Neural cell (in vitro differentiated cells): ENCODE measurements at regions not wholly inside any gene's neighbourhood (a gene's known extent, or its start where the extent isn't known, plus 50 kb on each side); places are given as distances from the start of the nearest gene placed in this dataset.

Source experiments
- EZH2 ChIP-seq: fragments of 200-600, 300-800 bp; shearing (Covaris generic), sonication (generic); IDR thresholded peaks from 2 replicates; pipeline ENCODE4 v1.6.1; 2014; ENCODE audit warnings: antibody characterized with exemption, low read length, borderline replicate concordance, mild to moderate bottlenecking; ENCODE audit not compliant: insufficient read depth, poor library complexity, severe bottlenecking
- MXI1 ChIP-seq: fragments of 450-650 bp; conservative IDR thresholded peaks from 2 replicates; pipeline ENCODE4 v1.6.1; 2014; ENCODE audit warnings: antibody characterized with exemption, mild to moderate bottlenecking; ENCODE audit not compliant: poor library complexity, severe bottlenecking
- POLR2AphosphoS5 ChIP-seq: IDR thresholded peaks from 2 replicates; pipeline ENCODE4 v1.6.1; 2012
- REST ChIP-seq: IDR thresholded peaks from 2 replicates; pipeline ENCODE4 v1.6.1; 2012; ENCODE audit warnings: borderline replicate concordance
- SMC3 ChIP-seq: fragments of 450-650 bp; conservative IDR thresholded peaks from 2 replicates; pipeline ENCODE4 v1.6.1; 2014; ENCODE audit warnings: antibody characterized with exemption, mild to moderate bottlenecking, moderate library complexity; ENCODE audit not compliant: poor library complexity
- TF ChIP-seq, protein P1 (sequence below): fragments of 450-650 bp; IDR thresholded peaks from 2 replicates; pipeline ENCODE4 v1.5.1; 2014; ENCODE audit warnings: antibody characterized with exemption, mild to moderate bottlenecking, moderate library complexity; ENCODE audit not compliant: poor library complexity, severe bottlenecking

- TF ChIP-seq, protein P1, sequence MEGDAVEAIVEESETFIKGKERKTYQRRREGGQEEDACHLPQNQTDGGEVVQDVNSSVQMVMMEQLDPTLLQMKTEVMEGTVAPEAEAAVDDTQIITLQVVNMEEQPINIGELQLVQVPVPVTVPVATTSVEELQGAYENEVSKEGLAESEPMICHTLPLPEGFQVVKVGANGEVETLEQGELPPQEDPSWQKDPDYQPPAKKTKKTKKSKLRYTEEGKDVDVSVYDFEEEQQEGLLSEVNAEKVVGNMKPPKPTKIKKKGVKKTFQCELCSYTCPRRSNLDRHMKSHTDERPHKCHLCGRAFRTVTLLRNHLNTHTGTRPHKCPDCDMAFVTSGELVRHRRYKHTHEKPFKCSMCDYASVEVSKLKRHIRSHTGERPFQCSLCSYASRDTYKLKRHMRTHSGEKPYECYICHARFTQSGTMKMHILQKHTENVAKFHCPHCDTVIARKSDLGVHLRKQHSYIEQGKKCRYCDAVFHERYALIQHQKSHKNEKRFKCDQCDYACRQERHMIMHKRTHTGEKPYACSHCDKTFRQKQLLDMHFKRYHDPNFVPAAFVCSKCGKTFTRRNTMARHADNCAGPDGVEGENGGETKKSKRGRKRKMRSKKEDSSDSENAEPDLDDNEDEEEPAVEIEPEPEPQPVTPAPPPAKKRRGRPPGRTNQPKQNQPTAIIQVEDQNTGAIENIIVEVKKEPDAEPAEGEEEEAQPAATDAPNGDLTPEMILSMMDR = no peak
- no peak for TF ChIP-seq SMC3
- TF ChIP-seq POLR2AphosphoS5 = no peak
- TF ChIP-seq REST = no peak
- no peak for TF ChIP-seq EZH2
- no peak for TF ChIP-seq MXI1
These were observed 1282.6 kb downstream of the NCAM2 start for GRCh38 chr21:22280851-22281250.
